Smooth muscle cell (in vitro differentiated cells): ENCODE measurements at regions not wholly inside any gene's neighbourhood (a gene's known extent, or its start where the extent isn't known, plus 50 kb on each side); places are given as distances from the start of the nearest gene placed in this dataset.

Experiments
- DNase-seq: peaks from one replicate; lab custom pipeline; 2025; ENCODE audit not compliant: unreplicated experiment; lab: John Stamatoyannopoulos, UW
- H2AFZ ChIP-seq: fragments of 200-600 bp; sonication (generic); 2 replicates; pipeline ENCODE4 v1.6.0; 2016; ENCODE audit warnings: antibody characterized with exemption, low read depth, mild to moderate bottlenecking
- H3F3A ChIP-seq: fragments of 200-600 bp; sonication (generic); 2 replicates; pipeline ENCODE4 v1.6.0; 2017; ENCODE audit warnings: antibody characterized with exemption, low read depth
- H3K27ac ChIP-seq: fragments of 200-600 bp; sonication (generic); 2 replicates; pipeline ENCODE4 v1.5.1; 2016; ENCODE audit warnings: low read depth, mild to moderate bottlenecking
- H3K27me3 ChIP-seq: fragments of 200-600 bp; sonication (generic); 2 replicates; pipeline ENCODE4 v1.6.1; 2016; ENCODE audit warnings: low read depth, mild to moderate bottlenecking
- H3K36me3 ChIP-seq: fragments of 200-600 bp; sonication (generic); 2 replicates; pipeline ENCODE4 v1.5.1; 2016; ENCODE audit warnings: low read depth
- H3K4me1 ChIP-seq: fragments of 200-600 bp; sonication (generic); 2 replicates; pipeline ENCODE4 v1.5.1; 2016; ENCODE audit warnings: low read depth
- H3K4me2 ChIP-seq: fragments of 200-600 bp; sonication (generic); 2 replicates; pipeline ENCODE4 v1.6.0; 2016; ENCODE audit warnings: mild to moderate bottlenecking
- H3K4me3 ChIP-seq: fragments of 200-600 bp; sonication (generic); 2 replicates; pipeline ENCODE4 v1.5.1; 2016; ENCODE audit warnings: mild to moderate bottlenecking
- H3K79me2 ChIP-seq: fragments of 200-600 bp; sonication (generic); 2 replicates; pipeline ENCODE4 v1.6.0; 2016; ENCODE audit warnings: low read depth, mild to moderate bottlenecking
- H3K9ac ChIP-seq: fragments of 200-600 bp; sonication (generic); 2 replicates; pipeline ENCODE4 v1.6.0; 2016; ENCODE audit warnings: low read depth
- H3K9me3 ChIP-seq: fragments of 200-600 bp; sonication (generic); replicated peaks from 2 replicates; pipeline ENCODE4 v1.5.1; 2016; ENCODE audit warnings: low read depth
- H4K20me1 ChIP-seq: fragments of 200-600 bp; sonication (generic); 2 replicates; pipeline ENCODE4 v1.6.0; 2016; ENCODE audit warnings: low read depth
- WGBS: methylation state at CpG from one replicate; pipeline ENCODE4 v1.1.7; 2016; ENCODE audit warnings: low lambda C conversion rate; 5-methylcytosine and 5-hydroxymethylcytosine counted together
- TF ChIP-seq, protein P1 (sequence below): fragments of 200-600 bp; sonication (generic); IDR thresholded peaks from 2 replicates; pipeline ENCODE4 v1.5.1; 2017; ENCODE audit warnings: borderline replicate concordance, mild to moderate bottlenecking, antibody characterized with exemption; ENCODE audit not compliant: insufficient read depth, poor library complexity, severe bottlenecking

- Histone ChIP-seq H3K9ac (no peak overlapping the region), H3K4me3 (no peak overlapping the region), H3F3A (no peaks in the 10 kb centered on the region), H3K27me3 (no peaks in the 10 kb centered on the region), H4K20me1 (no peaks in the 10 kb centered on the region), H3K27ac (no peak overlapping the region), H2AFZ (no peak overlapping the region), H3K4me1 (peaks cover 31% of the 10 kb centered on the region), H3K4me2 (no peak overlapping the region), H3K79me2 (no peaks in the 10 kb centered on the region), H3K9me3 (no peaks in the 10 kb centered on the region), H3K36me3 (no peaks in the 10 kb centered on the region)
- DNase-seq: no peak
- TF ChIP-seq, protein P1, sequence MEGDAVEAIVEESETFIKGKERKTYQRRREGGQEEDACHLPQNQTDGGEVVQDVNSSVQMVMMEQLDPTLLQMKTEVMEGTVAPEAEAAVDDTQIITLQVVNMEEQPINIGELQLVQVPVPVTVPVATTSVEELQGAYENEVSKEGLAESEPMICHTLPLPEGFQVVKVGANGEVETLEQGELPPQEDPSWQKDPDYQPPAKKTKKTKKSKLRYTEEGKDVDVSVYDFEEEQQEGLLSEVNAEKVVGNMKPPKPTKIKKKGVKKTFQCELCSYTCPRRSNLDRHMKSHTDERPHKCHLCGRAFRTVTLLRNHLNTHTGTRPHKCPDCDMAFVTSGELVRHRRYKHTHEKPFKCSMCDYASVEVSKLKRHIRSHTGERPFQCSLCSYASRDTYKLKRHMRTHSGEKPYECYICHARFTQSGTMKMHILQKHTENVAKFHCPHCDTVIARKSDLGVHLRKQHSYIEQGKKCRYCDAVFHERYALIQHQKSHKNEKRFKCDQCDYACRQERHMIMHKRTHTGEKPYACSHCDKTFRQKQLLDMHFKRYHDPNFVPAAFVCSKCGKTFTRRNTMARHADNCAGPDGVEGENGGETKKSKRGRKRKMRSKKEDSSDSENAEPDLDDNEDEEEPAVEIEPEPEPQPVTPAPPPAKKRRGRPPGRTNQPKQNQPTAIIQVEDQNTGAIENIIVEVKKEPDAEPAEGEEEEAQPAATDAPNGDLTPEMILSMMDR: no peak
- 94% methylated on average over 2 of the region's 2 CpGs for WGBS
These were observed 1746.1 kb upstream of the PIK3C3 start for GRCh38 chr18:40208958-40209357.

DNA sequence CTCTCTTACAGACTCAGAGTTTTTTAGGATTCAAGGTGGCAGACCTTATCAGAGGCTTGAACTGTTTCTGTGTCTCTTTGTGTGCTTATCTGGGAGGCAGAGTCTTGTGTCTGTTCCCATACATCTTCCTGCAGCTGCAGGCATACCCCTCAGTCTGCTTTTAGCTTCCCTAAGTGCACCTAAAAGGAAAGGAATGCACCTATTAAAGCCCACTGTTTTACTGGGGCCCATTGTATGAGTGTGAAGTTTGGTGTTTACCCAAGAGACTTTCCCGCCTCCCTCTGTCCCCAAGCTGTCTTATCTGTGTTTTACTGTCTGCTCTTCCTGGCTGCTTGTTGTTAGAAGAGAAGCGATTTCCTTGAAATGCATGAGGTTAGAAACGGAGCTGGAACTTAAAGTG lies 1757.3 kb upstream of the PIK3C3 start:
- Histone ChIP-seq H3F3A (no peaks in the 10 kb centered on the region), H3K4me1 (peaks cover 7% of the 10 kb centered on the region), H3K79me2 (no peaks in the 10 kb centered on the region), H3K9me3 (no peaks in the 10 kb centered on the region), H3K27me3 (no peaks in the 10 kb centered on the region), H3K27ac (no peak overlapping the region), H3K4me3 (no peak overlapping the region), H2AFZ (peak overlapping the region; percentile 37), H4K20me1 (no peaks in the 10 kb centered on the region), H3K4me2 (no peak overlapping the region), H3K9ac (no peak overlapping the region), H3K36me3 (no peaks in the 10 kb centered on the region)
- WGBS: 27% methylated on average over 3 of the region's 3 CpGs
- TF ChIP-seq, protein P1: no peak
- DNase-seq: no peak

DNA sequence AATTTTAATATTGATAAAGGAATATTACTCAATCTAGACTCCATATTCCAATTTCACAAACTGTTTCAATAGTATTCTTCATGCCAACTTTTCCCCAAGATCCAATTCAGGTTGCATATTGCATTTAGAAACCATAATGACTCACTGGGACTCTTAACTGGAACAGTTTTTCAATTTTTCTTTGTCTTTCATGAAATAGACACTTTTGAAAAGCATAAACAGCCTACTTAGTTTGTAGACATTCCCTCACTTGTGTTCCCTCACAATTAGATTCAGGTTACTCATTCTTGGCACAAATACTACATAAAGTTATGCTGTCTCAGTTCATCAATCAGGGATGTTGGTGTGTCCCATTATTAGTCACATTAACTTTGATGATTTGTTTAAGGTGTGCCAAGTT lies 1768.4 kb upstream of the PIK3C3 start:
- Histone ChIP-seq H3K4me3 (no peak overlapping the region), H3K36me3 (no peaks in the 10 kb centered on the region), H3K4me1 (no peaks in the 10 kb centered on the region), H3K79me2 (no peaks in the 10 kb centered on the region), H3K27ac (no peak overlapping the region), H3K27me3 (no peaks in the 10 kb centered on the region), H4K20me1 (no peaks in the 10 kb centered on the region), H3K4me2 (no peak overlapping the region), H3K9me3 (no peaks in the 10 kb centered on the region), H3K9ac (no peak overlapping the region), H2AFZ (no peak overlapping the region), H3F3A (no peaks in the 10 kb centered on the region)
- TF ChIP-seq, protein P1: no peak
- no peak for DNase-seq

GRCh38 chr18:40179729-40180461 lies 1775.1 kb upstream of the PIK3C3 start:
- Histone ChIP-seq H3K36me3 (no peaks in the 10 kb centered on the region), H3K4me2 (no peak overlapping the region), H3F3A (no peaks in the 10 kb centered on the region), H2AFZ (no peak overlapping the region), H3K4me3 (no peak overlapping the region), H3K4me1 (peaks cover 8% of the 10 kb centered on the region), H3K9ac (no peak overlapping the region), H3K27me3 (no peaks in the 10 kb centered on the region), H3K9me3 (no peaks in the 10 kb centered on the region), H3K79me2 (no peaks in the 10 kb centered on the region), H3K27ac (no peak overlapping the region), H4K20me1 (no peaks in the 10 kb centered on the region)
- TF ChIP-seq, protein P1: no peak
- 90% methylated on average over 2 of the region's 2 CpGs for WGBS
- DNase-seq: no peak
